Gastrocnemius medialis (tissue), 4 donors: ENCODE measurements at regions not wholly inside any gene's neighbourhood (a gene's known extent, or its start where the extent isn't known, plus 50 kb on each side); places are given as distances from the start of the nearest gene placed in this dataset.

Experiments
- POLR2A ChIP-seq, 2 donors: fragments of 450-650 bp; IDR thresholded peaks; one replicate each; pipeline ENCODE4 v1.6.1; 2017; ENCODE audit warnings: antibody characterized with exemption in 2 of 2, mild to moderate bottlenecking in 2 of 2, moderate library complexity in 2 of 2
- TF ChIP-seq, protein P1 (sequence below), 5 experiments: fragments of 450-650 bp in 3 of 5; fragments of 200-600 bp in 2 of 5; sonication (generic) in 2 of 5; IDR thresholded peaks in 4 of 5; conservative IDR thresholded peaks in 1 of 5; 1 replicate in 4 of 5; 2 replicates in 1 of 5; pipeline ENCODE4 v1.5.1; 2016 to 2019; ENCODE audit warnings: antibody characterized with exemption in 5 of 5, mild to moderate bottlenecking in 3 of 5, moderate library complexity in 3 of 5

DNA sequence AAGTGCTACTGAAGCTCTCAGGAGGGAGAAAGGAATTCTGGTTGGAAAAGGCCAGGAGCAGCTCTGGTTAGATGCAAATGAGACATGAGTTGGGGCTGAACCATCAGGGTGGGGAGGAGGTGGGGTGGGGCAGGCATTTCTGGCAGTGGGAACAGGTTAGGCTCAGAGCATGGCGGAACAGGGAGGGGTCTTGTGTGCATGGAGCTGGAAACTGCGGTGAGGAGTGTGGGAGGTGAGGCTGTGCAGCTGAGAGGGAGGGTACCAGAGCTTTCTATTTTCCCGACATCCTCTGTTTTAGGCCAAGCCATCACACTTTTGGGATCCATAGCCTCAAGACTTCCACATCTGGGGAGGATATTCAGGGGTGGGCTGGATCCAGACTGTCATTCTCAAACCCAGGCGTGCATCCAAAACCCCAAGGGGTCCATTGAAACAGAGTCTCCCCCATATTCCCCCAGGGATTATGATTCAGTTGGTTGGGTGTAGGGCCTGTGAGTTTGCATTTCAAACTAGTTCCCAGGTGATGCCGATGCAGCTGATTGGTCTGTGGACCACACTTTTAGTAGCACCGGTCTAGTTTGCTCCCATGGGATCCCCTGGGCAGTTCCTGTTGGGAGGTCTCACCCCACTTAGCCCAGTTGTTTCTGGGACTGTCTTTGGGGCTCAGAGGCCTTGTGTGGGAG is 100.9 kb upstream of the TLE3 start:
- TF ChIP-seq, protein P1, sequence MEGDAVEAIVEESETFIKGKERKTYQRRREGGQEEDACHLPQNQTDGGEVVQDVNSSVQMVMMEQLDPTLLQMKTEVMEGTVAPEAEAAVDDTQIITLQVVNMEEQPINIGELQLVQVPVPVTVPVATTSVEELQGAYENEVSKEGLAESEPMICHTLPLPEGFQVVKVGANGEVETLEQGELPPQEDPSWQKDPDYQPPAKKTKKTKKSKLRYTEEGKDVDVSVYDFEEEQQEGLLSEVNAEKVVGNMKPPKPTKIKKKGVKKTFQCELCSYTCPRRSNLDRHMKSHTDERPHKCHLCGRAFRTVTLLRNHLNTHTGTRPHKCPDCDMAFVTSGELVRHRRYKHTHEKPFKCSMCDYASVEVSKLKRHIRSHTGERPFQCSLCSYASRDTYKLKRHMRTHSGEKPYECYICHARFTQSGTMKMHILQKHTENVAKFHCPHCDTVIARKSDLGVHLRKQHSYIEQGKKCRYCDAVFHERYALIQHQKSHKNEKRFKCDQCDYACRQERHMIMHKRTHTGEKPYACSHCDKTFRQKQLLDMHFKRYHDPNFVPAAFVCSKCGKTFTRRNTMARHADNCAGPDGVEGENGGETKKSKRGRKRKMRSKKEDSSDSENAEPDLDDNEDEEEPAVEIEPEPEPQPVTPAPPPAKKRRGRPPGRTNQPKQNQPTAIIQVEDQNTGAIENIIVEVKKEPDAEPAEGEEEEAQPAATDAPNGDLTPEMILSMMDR (IDR thresholded peaks at IDR 0.05 in 4 of 5, conservative IDR thresholded peaks at IDR 0.05 in 1 of 5): no peak
- no peak for TF ChIP-seq POLR2A (IDR thresholded peaks at IDR 0.05)
